ENCODE measurements at regions not wholly inside any gene's neighbourhood (a gene's known extent, or its start where the extent isn't known, plus 50 kb on each side); places are given as distances from the start of the nearest gene placed in this dataset.

DNA sequence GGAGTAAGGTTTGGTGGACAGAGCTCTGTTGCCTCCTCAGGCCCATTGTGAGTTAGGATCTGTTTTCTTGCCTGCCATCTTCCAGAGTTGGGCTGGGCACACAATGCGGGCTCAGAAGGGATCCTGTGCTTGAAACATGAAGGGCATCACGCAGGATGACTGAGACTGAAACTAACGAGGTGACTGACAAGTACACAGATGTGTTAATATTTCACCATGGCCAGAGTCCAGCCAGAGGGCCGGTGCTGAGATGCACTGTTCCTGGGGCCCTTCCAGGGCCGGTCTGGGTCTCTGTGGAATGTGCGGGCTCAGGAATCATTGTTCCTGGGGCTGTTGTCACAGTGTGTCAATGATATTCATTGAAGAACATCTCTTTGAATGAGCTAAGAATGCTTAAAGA lies 163.7 kb downstream of the URI1 start:
- TF ChIP-seq, protein P1, sequence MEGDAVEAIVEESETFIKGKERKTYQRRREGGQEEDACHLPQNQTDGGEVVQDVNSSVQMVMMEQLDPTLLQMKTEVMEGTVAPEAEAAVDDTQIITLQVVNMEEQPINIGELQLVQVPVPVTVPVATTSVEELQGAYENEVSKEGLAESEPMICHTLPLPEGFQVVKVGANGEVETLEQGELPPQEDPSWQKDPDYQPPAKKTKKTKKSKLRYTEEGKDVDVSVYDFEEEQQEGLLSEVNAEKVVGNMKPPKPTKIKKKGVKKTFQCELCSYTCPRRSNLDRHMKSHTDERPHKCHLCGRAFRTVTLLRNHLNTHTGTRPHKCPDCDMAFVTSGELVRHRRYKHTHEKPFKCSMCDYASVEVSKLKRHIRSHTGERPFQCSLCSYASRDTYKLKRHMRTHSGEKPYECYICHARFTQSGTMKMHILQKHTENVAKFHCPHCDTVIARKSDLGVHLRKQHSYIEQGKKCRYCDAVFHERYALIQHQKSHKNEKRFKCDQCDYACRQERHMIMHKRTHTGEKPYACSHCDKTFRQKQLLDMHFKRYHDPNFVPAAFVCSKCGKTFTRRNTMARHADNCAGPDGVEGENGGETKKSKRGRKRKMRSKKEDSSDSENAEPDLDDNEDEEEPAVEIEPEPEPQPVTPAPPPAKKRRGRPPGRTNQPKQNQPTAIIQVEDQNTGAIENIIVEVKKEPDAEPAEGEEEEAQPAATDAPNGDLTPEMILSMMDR (IDR thresholded peaks at IDR 0.05; ENCODE audit: low read depth, low read length): no peak
- no peak for DNase-seq (ENCODE audit: extremely low read depth, low read depth)

DNA sequence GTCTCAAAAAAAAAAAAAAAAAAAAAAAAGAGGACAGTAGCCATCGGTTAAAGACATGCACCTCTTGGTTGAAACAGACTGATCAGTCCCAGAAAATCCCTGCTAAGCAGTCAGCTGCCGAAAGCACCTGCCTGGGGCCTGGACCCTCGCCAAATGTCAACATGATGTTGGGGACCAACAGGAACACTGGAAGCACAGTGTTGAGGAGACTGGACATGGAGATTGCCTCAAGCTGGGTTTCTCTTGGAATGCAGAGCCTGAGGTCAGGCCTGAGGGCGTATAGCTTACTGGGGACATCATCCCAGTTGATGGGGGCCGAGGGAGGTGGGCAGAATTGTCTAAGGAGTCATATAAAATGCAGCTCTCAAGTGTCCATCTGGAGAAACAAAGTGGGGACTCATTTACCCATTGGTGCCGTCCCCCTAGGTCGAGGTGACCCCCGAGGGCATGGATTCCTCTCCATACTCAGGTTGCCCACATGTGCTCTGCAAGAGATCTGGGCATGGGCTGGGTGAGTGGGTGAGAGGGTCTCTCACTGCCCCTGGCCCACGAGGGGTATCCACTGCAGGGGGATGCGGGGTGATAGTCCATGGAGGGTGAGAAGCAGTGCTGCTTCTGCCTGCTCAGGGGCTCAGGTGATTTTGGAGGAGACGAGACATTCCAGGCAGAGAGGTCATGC lies 164.5 kb downstream of the URI1 start:
- DNase-seq (ENCODE audit: extremely low read depth, low read depth): no peak
- TF ChIP-seq, protein P1 (IDR thresholded peaks at IDR 0.05; ENCODE audit: low read depth, low read length): no peak

DNA sequence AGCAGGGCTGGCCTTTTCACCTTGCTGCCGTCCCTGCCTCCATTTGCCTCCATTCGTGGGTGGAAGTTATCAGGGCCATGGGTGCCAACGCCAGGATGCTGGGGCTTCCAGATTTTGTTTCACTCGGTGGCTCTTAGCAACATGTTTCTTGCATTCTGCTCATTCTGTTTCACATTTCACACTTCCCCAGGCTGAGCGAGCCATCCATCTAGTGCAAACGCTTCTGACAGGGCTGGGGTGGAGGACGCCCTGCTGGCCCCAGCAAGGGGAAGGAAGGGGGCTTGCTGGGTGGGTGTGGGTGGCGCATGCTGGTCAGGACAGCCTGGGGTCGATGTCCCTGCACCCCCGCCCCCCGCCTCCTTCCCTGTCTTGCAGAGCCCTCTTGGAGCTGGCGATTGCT lies 165.2 kb downstream of the URI1 start:
- no peak for DNase-seq (ENCODE audit: extremely low read depth, low read depth)

DNA sequence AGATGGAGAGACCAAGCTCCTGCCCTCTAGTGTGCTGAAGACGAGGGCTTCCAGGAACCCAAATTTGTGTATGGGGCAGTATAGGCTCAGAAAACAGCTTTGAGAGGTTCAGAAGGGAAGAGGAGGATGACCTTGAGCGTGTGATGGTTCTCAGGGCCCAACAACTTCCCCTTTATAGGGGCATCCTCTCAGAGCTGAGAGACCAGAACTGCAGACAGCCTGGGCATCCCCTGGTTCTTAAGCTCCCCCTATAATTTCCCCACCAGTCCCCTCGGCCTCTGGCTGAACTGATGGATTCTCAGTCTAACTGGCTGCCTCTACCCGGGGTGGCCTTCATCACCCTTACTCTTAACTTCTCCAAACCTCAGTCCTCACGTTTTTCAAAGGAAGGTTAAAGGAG lies 167.5 kb downstream of the URI1 start:
- TF ChIP-seq, protein P1 (IDR thresholded peaks at IDR 0.05; ENCODE audit: low read depth, low read length): no peak

More for the DNA sequence above, 165.2 kb downstream of the URI1 start:
- TF ChIP-seq, protein P1 (IDR thresholded peaks at IDR 0.05; ENCODE audit: low read depth, low read length): no peak

DNA sequence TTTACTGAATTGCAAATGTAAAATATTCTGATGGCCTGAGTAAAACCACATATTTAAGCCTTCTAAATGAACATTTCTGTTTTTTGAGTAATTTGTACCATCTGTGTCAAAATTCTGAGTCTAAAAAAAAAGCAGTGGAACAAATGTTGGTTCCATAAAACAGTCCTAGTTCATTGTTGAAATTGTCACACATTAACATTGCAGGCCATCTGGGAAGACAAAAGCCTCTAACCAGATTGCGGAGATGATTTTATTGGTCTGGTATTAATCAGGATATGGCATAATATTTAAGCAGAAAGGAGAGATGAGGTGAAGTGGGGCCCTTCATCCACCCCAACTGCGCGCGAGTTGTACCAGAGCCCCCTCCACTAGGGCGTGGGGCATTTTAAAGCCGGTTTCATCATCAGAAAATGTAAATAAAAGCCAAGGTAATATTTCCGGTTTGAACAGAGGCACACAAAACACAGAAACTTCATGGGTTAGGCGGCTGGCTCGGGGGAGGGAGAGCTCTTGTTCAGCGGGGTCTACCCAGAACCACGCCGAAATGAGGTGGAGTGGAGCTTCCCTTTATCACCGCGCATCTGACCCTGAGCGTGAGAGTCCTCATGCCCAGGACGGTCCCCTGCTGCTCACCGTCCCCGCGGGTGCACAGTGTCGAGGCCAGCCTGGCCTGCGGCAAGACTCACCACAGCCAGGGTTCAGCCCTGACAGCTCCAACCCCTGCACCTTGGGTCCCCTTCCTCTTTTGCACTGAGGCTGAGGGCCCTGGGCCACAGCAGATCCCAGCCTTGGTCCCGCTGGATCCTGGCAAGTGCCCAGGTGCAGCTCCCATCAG lies 169.2 kb downstream of the URI1 start:
- TF ChIP-seq, protein P1 (IDR thresholded peaks at IDR 0.05; ENCODE audit: low read depth, low read length): no peak

More for the DNA sequence above, 167.5 kb downstream of the URI1 start:
- DNase-seq (ENCODE audit: extremely low read depth, low read depth): no peak

DNA sequence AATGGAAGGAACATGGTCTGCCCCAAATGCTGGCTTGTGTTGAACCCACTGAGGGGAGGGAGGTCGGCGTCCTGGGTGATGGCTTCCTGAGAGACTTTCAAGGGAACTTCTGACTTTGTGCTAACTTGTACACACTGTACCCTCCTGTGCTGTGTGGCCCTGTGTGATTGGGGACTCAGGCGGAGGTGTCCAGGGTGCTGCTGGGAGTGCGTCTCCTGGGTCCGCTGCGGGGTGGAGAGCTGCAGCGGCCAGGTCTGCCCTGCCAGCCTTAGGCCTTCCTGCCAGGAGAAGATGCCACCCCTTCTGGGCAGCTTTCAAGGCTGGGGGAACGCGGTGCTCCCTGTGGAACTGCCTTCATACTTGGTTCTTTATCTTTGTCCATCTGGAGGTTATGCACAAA lies 170.1 kb downstream of the URI1 start:
- DNase-seq (ENCODE audit: extremely low read depth, low read depth): no peak

More for the DNA sequence above, 169.2 kb downstream of the URI1 start:
- no peak for DNase-seq (ENCODE audit: extremely low read depth, low read depth)

More for the DNA sequence above, 170.1 kb downstream of the URI1 start:
- TF ChIP-seq, protein P1 (IDR thresholded peaks at IDR 0.05; ENCODE audit: low read depth, low read length): no peak

Measured in AG09319 (cell line).